GM19463 (cell line): ENCODE measurements at regions not wholly inside any gene's neighbourhood (a gene's known extent, or its start where the extent isn't known, plus 50 kb on each side); places are given as distances from the start of the nearest gene placed in this dataset.
"Not testable (repeated sequence)": the region's sequence is repeated elsewhere in the genome, so short reads cannot be mapped to it uniquely, and the experiment has no call there.

Source experiments
- ATAC-seq: cut with Tn5 transposase; IDR thresholded peaks from one replicate; pipeline ENCODE4 v1.9.1; 2021; ENCODE audit warnings: mild to moderate bottlenecking, moderate library complexity; ENCODE audit not compliant: unreplicated experiment

- no peak for ATAC-seq
Observed at GRCh38 chr11:71383461-71383860, 64.7 kb downstream of the DHCR7 start.

DNA sequence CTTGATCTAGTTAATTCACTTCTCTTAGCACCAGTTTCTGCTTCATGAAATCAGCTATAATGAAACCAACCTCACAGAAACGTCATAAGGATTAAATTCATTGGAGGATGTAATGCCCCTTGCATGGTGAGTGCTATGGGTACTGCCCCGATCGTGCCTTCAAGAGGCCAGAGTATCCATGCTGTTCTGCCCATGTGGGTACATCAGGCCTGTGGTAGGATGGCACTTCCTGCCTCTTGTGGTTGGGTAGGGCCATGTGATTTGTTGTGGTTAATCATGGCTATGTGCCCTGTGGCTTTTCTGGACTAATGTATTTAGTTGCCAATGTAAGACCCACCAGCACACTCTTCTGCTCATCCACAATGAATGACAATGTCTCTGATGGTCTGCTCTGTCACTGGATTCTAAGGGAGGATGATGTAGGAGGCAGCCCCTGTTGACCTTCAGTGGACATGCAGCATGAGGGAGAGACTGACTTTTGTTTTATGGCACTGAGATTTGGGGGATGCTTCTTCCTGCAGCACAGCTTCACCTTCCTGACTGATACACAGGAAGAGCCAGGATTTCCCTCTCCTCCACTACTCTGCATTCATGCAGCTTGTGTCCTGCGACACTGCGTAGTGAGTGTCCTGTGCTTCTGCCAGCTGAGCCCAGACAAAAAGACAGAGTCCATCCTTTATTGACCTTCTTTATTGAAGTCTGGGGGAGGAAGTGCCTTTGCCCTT lies 66.2 kb downstream of the DHCR7 start:
- no peak for ATAC-seq

GRCh38 chr11:71379701-71380100 lies 68.5 kb downstream of the DHCR7 start:
- no peak for ATAC-seq

- no peak for ATAC-seq
Observed at GRCh38 chr11:71373791-71374454, 74.3 kb downstream of the DHCR7 start.

GRCh38 chr11:71372693-71373657 lies 75.2 kb downstream of the DHCR7 start:
- peak; percentile 41 for ATAC-seq

- ATAC-seq, result no peak
Observed at GRCh38 chr11:71371674-71372069, 76.5 kb downstream of the DHCR7 start.

- ATAC-seq, result no peak
Observed at GRCh38 chr11:71370895-71371673, 77.1 kb downstream of the DHCR7 start.

- ATAC-seq, result no peak
Observed at GRCh38 chr11:71370020-71370747, 78.0 kb downstream of the DHCR7 start.

DNA sequence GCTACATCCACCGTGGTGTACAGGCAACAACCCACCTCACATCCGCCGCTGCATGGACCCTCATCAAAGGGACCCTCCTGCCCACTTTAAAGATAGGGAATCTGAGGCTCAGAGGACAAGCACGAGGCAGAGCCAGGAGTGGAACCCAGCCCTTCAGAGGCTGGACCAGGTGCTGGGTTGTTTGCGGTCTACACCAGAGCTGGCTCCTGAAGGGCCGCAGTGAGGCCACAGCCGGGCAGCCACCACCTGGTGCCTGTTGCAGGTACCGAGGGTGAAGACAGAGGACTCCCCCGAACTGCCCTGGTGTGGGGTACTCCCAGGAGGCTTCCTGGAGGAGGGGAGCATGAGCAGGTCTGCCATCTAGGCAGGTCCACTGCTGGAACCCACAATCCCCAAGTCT lies 78.8 kb downstream of the DHCR7 start:
- ATAC-seq, result no peak

DNA sequence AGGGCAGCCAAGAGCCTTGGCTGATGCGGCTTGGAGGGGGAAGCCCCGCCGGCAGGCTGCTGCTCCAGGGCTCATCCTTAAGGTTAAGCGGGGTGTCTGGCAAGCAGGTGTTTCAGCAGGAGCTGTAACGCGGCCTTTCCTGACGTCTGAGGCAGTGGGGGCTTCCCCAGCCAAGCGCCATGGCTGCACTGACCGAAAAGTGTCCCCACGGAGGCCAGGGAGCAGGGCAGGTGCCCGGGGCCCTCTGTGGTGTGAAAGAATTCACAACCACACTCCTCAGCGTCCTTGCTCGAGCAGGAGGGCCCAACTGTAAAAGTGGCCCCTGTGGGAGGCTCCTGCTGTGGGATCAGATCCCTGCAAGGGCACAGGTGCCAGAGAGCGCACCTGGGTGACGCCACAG lies 79.2 kb downstream of the DHCR7 start:
- no peak for ATAC-seq

DNA sequence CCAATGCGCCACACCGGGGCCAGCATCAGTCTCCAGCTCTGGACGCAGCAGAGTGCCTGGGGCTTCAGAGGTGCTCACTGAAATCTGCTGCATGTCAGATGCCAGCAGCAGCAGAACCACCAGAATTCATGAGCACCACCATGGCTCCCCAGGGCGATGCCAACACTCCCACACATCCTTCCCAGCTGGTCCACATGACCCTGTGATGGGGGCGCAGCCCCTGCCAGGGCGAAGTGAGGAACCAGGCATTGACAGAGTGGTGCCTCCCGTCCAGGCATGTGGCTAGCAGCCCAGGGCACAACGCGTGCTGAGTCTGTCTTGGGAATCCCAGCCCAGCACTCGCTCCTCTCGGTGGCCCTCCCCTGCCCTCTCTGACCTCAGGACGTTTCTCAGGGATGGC lies 80.4 kb downstream of the DHCR7 start:
- ATAC-seq, result no peak

DNA sequence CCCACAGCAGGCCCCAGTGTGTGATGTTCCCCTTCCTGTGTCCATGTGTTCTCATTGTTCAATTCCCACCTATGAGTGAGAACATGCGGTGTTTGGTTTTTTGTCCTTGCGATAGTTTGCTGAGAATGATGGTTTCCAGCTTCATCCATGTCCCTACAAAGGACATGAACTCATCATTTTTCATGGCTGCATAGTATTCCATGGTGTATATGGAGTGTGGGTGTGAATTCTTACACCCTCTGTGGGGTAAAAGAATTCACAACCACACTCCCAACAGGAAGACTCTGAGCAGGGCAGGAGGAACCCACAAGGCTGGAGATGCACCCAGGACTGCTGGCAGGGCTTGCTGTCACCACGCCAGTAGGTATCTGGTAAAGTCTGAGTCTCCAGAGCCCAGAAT lies 80.9 kb downstream of the DHCR7 start:
- not testable (repeated sequence) for ATAC-seq

DNA sequence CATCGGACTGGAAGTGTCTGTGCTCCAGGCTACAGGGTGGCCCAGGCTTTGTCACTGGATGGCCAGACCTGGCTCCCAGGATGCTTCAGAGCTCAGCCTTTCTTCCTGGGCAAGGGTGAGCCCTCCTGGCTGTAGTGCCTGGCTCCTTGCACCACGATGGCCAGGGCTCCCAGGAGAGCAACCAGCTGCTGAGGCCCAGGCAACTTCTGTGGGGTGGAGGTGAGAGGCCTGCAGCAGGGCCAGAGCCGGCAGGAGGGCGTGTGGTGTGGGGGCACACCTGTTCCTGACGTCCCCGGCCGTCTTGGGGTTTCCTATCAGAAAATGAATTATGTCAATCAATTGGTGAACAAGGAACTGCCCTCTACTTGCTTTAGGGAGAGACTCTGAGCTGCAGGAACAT lies 82.1 kb downstream of the DHCR7 start:
- ATAC-seq, result no peak

- no peak for ATAC-seq
Observed at GRCh38 chr11:71365626-71366025, 82.6 kb downstream of the DHCR7 start.

DNA sequence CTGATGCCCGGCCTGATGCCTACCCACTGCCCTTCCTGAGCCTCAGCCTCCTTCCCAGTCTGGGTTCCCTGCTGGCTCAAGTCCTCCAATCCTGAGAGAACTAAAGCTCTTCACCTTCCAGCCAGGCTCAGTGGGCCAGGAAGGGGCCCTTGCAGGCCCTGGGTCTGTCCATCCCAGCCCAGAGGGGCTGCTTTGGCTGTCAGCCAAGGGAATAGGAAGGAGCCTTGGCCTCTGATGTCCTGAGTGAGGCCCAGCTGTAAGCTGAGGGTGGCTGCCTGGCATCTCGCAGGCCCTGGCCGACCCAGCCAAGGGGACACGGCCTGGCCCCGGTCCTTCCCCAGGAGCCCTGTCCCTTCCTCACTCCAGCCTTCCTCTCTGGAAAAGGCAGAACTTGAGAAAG lies 83.4 kb downstream of the DHCR7 start:
- ATAC-seq, result no peak

- ATAC-seq, result no peak
Observed at GRCh38 chr11:71364176-71364671, 84.0 kb downstream of the DHCR7 start.

- ATAC-seq, result no peak
Observed at GRCh38 chr11:71363721-71364120, 84.5 kb downstream of the DHCR7 start.

DNA sequence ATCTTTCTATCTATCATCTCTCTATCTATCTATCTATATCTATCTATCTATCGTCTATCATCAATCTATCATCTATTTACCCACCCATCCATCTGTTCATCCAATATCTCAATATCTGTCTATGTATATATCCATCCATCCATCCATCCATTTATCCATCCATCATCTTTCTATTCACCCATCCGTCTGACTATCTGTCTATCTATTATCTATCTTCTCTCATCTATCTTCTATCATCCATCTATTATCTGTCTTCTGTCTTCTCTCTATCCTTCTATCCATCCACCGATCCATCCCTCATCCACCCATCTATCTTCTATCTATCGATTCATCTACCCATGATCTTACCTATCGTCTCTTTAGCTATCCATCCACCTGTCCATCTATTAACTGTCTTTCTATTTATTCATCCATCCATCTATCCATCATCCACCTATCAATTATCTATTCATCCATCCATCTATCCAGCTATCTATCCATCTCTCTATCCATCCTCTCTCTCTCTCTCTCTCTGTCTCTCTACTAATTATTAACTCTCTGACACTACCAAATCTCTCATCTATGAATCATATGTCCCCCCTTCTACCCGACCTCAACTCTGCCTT lies 89.1 kb downstream of the DHCR7 start:
- no peak for ATAC-seq

DNA sequence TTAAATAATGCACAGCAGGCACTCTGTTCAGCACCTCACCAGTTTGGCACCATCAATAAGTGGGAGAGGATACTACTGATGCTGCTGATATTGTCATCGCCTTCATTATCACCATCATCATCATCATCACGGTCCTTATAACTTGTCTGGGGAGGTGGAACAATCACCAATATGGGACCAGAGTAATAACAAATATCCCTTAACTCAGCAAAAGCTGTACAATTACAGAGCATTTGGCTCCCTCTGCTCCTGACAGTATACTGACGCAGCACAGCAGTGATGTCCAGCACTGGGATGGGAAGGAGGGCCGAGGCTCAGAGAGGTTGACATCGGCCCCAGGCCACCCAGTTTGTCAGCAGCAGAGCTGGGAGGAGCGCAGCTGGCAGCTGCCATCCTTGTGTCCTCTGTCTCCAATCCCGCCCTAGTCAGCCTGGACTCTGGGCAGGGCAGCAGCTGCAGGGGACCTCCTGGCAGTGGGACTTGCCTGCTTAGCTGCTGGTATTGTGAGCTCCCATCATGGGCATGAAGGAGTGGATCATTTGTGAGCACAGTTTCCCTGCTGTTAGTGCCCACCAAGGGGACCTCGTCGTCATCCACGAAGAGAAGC lies 90.0 kb downstream of the DHCR7 start:
- ATAC-seq, result no peak
